Left cardiac atrium (tissue), 4 donors: ENCODE measurements at regions not wholly inside any gene's neighbourhood (a gene's known extent, or its start where the extent isn't known, plus 50 kb on each side); places are given as distances from the start of the nearest gene placed in this dataset.

ENCODE experiments used
- ATAC-seq, 2 donors: fragments of 200-7000 bp; cut with Tn5 transposase; one replicate each; pipeline ENCODE4 v1.9.1; 2020; ENCODE audit warnings: mild to moderate bottlenecking in 2 of 2, moderate library complexity in 2 of 2
- DNase-seq: peaks from one replicate; pipeline ENCODE4 v3.0.0-alpha.2; 2020
- intact Hi-C, 2 donors: fragments of 100-400 bp; cut with DNase I; formaldehyde crosslinking; loops; one replicate each; pipeline versions ENCODE4 v1.14.1 to v1.15.1; 2022 to 2023
- donor health status: DM: no; HTN: yes; CAD: no.
- donor health status: DM: no; HTN: yes; CAD: no; lungs with severe emphysema.
- donor health status: DM: yes; HTN: yes; CAD: no.
- donor health status: Dilated cardiomyopathy.

DNA sequence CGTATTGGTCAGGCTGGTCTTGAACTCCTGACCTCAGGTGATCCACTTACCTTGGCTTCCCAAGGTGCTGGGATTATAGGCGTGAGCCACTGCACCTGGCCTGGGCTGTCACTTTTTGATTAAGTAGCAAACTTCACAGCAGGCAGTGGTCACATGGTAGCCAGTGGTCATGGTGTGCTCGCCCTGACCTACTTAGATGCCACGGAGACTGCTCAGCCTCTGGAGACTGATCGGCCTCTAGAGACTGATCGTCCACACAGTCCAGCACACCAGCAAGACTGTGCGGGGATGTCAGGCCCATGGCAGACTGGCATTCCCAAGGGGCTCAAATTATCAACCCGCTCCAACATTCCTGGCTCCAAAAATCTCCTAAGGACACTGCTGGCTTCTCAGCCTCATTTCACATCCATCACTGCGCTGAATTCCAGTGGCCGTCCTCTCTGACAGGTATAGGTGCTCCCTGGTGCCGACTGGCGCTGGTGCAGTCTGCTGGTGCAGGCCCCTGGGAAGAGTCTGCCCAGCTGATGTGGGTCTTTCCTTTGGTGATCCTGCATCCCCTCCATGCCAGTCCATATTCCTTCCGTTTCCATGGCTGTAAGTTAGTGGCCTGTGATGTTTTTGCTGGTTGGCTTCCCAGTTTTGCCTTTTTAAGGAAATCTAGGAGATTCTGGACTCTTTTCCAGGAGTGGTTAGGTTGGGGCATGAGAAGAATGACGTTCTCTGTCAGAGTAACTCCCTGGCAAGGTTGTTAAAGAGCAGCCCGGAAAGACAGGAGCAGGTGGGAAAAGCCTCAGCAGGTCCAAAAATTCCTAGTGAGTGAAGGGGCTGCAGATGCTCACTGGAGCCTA is 374.5 kb upstream of the HS6ST1 start:
- DNase-seq, result no peak
- no peak for ATAC-seq
- intact Hi-C loops, result no loop called here

DNA sequence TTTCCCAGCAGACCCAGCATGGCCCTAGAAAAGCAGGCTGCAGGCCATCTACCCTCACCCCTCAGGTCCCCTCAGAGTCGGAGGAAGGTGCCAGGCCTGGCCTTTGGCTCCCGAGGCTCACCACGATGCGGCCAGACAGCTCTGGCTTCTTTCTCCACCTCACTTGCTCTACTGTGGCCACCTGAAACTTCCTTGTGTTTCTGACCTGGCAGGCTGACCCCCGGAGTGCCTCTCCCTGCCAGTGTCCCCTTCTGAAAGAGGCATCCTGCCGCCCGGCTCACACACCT is 375.0 kb upstream of the HS6ST1 start:
- ATAC-seq, result no peak
- intact Hi-C loops, result no loop called here
- DNase-seq, result no peak

DNA sequence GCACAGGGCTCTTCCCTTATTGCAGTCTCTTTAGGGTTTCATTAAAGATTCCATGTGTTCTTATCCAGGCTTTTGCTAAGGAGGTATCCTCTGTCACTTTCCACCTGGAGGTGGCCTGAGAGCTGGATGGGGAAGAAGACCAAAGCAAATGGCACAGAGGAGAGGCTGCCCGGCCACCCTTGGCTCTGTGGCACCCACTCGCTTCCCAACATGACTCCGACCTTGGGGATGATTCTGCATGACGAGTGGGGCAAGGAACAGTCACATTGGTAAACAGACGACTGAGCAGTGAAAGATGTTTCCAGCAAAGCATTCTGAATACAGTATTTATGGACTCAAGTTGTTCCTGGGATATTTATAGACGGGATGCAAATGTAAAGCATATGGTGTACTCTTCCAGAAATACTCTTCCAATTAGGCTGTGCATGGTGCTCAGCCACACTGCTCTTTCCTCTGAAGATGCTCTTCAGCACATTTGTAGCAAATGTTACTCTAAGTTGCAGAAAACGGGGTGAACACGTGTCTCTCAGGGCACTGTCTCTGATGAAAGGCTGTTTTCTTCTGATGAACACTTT is 377.1 kb upstream of the HS6ST1 start:
- intact Hi-C loops, result no loop called here
- no peak for DNase-seq

DNA sequence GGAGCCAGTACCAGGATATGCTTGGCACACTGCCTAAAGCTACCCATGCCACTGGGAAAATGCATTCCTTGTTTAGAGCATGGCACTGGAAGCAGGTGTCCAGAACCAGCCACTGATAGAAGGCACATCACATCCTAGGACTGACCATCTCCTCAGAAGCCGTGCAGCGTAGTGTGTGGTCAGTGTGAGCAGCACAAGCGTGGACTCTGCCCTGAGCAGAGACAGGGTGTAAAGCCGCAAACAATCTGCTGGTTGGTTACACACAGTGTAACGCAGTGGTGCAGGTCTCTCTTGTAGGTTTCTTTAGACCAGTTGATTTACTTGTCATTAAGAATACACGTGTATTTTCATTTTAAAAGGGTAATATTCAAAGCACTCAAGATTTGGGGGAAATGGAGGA is 377.8 kb upstream of the HS6ST1 start:
- ATAC-seq, result no peak
- intact Hi-C loops, result no loop called here
- no peak for DNase-seq

More for the DNA sequence above, 377.1 kb upstream of the HS6ST1 start:
- no peak for ATAC-seq

DNA sequence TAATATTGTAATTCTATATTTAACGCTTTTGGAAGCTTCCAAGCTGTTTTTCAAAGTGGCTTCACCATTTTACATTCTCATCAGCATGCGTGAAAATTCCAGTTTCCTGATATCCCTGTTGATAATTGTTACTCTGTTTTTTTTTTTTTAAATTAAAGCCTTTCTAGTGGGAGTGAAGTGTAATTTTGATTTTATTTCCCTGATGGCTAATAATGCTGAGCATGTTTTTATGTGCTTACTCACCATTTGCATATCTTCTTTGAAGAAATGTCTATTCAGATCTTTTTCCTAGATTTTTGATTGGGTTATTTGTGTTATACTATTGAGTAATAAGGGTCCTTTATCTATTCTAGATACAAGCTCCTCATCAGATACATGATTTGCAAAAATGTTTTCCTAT is 382.8 kb upstream of the HS6ST1 start:
- ATAC-seq (no peak), DNase-seq (no peak)
- intact Hi-C loops, result no loop called here

DNA sequence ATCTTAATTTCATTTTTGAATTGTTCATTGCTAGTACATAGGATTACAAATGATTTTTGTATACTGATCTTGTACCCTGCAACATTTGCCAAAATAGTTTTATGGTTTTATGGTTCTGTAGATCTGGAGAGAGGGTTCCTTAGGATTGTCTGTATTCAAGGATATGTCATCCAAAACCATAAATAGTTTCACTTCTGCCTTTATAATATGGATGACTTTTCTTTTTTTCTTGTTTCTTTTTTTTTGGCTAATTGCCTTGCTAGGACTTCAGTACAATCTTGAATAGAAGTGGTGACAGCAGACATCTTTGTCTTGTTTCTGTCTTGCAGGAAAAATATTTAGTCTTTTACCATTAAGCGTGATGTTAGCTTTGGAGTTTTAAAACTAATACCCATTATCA is 383.9 kb upstream of the HS6ST1 start:
- intact Hi-C loops, result no loop called here
- no peak for ATAC-seq

DNA sequence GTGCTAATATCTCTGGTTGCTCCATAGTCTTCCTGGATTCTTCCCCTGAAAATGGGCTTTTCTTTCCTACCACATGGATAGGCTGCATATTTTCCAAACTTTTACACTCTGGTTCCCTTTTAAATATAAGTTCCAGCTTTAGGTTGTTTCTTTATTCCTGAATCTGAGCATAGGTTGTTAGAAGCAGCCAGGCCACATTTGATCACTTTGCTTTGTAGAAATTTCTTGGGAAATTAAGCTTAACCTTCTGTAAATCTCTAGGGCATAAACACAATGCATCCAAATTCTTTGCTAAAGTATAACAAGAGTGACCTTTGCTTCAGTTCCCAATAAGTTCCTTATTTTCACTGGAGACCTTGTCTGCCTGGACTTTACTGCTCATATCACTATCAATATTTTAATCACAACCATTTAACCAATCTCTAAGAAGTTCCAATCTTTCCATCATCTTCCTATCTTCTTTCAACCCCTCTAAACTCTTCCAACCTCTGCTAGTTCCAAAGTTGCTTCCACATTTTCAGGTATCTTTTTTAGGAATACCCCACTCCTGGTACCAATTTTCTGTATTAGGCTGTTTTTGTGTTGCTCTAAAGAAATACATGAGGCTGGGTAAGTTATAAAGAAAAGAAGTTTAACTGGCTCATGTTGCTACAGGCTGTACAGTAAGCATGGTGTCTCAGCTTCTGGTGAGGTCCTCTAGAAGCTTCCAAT is 389.6 kb upstream of the HS6ST1 start:
- intact Hi-C loops, result no loop called here
- DNase-seq, result no peak
- ATAC-seq, result no peak

More for the DNA sequence above, 383.9 kb upstream of the HS6ST1 start:
- no peak for DNase-seq

DNA sequence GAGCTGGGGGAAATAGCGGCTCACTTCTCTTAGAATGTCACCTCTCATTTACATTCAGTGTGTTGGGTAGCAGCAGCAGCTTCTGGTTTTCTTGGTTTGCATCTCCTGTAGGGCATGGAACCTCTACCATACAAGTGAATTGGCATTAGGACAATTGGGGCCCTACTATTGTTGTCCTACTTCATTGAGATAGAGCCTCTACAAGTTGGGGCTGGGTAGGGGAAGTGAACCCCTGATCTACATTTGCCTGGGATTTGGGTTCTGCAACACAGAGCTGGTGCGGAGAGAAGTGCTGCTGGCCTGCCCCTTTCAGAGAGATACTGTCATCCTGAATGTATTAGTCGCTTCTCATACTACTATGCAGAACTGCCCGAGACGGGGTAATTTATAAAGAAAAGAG is 391.6 kb upstream of the HS6ST1 start:
- no peak for ATAC-seq
- DNase-seq, result no peak

DNA sequence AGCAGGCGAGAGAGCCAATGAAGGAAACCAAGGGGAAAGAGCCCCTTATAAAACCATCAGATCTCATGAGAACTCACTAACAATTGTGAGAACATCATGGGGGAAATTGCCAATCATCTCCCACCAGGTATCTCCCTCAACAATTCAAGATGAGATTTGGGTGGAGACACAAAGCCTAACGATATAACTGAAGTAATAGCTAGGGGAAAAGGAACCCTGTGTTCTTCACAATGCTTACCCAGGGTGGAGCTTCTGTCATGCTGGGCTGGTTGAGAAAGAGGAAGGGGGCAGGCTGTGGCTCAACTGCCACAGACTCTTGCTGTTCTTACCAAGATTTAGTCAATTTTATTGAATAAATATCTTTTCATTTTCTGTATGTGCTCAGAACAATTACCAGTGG is 392.1 kb upstream of the HS6ST1 start:
- ATAC-seq (no peak), DNase-seq (no peak)
- intact Hi-C loops, result no loop called here

More for the DNA sequence above, 391.6 kb upstream of the HS6ST1 start:
- intact Hi-C loops, result no loop called here

DNA sequence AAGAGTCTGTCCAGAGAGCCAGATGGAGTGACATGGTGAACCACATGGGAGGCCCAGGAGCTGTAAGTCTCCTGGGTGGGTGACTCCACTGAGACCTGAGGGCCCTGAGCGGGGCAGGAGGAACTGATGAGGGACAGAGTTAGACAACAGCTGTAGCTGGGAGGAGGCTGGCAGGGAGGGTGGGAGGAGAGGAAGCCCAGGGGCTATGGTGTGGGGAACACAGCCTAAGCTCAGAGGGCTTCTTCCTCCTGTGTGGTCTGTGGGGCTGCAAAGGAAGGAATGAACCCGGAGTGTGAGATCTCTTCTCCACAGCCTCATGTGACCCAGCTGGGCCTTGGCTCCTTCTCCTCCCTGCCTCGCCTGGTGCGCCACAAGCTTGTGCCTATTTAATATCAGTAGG is 395.6 kb upstream of the HS6ST1 start:
- intact Hi-C loops, result no loop called here
- ATAC-seq, result peak; percentile 29 to 55
- DNase-seq, result no peak

DNA sequence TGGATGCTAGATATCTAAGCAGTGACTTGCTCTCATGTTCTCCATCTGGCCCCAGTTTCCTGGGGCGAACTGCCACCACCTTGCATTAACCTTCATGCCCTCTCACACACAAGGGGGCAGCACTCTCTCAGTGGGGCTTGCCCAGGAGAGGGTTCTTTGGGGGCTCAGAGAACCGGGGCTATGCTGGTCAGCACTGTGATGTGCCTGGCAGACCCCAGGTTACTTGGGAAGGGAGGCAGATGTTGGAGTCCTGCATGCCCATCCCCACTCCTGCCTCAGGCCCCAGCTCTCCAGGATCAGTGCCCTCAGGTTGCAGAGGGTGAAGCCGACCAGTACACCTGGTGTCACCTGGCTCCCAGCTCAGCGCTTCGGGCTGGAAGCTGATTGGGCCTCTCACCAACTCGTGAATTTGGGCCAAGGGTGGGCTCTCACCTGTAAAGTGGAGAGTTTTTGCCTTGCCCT is 396.2 kb upstream of the HS6ST1 start:
- ATAC-seq (no peak), DNase-seq (no peak)
- intact Hi-C loops, result no loop called here

DNA sequence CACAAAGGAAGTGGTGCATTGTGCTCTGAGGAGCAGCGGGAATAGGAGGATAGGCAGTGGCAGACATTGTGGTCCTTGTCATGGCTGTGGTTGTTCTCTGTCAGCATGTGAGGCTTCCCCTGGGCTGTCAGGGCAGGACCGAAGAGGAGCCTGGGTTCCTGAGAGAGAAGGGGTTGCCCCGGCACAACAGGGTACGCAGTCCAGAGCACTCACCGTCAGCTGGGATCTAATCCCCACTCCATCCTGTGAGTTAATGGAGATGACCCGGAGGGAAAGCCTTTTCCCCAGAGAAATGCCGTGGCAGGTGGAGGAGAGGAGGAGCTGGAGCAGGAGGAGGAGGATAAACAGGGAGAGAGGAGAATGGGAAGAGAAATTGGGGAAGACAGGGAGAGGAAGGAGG is 396.7 kb upstream of the HS6ST1 start:
- ATAC-seq, result no peak
- no peak for DNase-seq
- intact Hi-C loops, result no loop called here

DNA sequence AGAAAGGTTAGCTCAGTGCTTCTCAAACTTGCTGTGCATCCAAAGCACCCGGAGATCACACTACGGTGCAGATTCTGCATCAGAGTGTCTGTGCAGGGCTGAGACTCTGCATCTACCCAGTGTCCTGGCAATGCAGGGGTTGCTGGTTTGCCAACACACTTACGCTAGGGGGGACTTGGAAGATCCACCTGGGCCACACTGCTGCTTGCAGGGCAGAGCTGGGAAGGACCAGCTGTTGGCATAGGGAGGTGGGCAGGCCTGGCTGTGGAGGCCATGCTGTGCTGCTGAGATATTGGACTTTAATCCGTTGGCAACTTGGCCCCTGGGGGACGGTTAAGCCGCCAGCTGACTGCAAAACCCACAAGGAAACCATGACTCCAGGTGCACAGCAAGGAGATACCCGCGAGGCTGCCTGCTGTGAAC is 397.6 kb upstream of the HS6ST1 start:
- ATAC-seq (no peak), DNase-seq (no peak)
- intact Hi-C loops, result no loop called here

DNA sequence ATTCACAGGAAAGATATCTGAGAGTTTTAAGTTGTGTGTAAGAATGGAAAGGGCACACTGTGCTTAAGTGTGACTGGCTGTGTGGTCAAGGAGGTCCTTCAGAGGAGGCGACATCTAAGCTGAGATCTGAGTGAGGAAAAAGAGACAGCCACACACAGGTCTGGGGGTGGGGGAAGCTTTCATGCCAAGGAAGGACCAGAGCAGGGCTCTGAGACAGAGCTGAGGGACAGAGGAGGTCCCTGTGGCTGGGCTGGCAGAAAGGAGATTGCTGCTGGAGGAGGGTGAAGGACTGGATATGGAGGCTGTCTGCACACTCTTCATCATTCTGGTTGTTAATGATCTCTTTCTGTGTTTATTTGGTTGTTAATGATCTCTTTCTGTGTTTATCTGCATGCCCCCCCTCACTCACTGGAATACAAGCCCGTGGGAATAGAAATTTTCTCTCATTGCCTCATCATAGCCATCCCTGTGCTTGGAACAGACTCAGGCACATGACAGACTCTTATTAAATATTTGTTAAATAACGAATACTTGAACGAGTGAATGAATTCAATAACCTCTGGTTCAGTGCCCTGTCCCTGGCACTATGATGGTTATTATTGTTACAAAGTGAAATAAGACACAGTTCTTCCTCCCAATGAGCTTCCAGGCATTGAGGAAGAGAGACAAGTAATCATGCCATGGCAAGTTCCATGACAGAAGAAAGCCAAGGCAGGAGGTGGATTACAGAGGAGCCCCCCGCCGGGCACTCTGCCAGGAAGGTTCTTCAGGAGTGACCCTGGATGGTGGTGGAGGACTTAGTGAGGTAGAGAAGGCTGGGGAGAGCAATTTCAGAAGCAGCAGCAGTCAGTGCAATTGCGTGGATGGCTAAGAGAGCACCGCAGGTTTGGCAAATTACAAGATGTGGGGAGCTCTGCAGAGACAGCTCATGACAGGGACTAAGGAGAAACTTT is 399.4 kb upstream of the HS6ST1 start:
- intact Hi-C loops, result no loop called here
- no peak for ATAC-seq
- DNase-seq, result no peak

DNA sequence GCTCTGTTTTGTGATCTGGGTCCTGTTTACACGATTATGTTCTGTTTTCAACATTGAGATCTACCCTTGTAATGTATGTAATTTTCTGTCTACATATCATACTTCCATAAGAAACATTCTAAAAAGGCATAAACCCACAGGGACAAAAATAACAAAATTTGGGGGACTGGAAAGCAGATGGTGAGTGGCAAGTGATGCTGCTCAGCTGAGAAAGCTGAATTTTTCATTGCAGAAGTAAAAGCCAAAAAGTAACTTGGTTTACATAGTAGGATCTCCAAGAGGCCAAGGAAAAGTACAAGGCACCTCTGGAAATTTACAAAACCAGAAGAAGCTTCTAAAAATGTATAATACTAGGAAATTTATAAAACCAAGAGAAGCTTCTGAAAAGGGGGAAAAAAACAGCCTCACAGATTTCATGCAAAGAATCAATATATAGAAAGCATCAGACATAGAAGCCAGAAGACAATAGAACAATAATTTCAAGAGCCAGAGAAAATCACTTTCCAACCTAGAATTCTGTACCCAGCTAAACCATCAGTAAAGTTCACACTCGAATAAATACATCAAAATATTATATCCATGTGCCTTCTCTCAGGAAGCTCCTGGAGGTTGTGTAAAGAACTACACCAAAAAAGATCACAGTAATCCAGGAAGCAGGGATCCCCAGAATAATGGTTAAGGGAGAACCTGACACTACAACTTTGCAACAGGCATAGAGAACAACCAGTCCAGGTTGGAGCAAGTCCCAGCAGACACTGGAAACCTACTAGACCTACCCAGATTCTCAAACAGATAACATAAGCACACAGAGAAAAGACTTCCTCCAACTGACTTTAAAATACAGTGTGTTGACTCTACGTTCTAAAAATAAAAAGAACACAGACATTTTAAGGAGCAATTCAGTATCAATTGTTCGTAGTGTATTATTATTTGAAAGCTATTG is 401.7 kb upstream of the HS6ST1 start:
- DNase-seq, result no peak
- intact Hi-C loops, result no loop called here
- no peak for ATAC-seq

DNA sequence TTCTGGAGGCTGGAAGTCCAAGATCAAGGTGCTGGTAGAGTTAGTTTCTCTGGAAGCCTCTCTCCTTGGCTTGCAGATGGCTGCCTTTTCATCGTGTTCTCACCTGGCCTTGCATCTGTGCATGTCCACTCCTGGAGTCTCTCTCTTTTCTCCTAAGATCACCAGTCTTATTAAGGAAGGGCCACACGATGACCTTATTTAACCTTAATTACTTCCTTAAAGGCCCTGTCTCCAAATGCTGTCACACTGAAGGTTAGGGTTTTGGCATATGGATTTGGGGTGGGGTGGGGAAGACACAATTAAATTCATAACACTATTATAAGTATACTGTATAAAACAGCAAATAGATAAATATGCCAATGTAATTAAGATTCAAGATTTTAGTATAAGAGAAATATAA is 402.4 kb upstream of the HS6ST1 start:
- intact Hi-C loops, result no loop called here
- DNase-seq, result no peak
- no peak for ATAC-seq

DNA sequence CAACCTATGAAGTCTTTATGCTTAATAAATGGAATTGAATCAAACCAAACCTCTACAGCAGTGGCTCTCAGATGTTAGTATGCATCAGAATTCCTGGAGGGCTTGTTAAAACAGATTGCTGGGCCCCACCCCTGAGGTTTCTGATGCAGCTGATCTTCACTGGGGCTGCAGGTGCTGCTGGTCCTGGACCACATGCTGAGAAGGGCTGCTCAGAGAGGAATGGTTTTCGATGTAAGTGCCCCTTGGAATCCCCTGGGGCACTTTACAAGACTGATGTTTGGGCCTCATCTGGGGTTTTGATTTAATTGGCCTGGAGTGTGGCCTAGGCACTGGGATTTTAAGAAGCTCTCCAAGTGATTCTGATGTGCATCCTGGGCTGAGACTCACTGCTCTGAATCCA is 403.8 kb upstream of the HS6ST1 start:
- ATAC-seq (no peak), DNase-seq (no peak)
- intact Hi-C loops, result no loop called here

DNA sequence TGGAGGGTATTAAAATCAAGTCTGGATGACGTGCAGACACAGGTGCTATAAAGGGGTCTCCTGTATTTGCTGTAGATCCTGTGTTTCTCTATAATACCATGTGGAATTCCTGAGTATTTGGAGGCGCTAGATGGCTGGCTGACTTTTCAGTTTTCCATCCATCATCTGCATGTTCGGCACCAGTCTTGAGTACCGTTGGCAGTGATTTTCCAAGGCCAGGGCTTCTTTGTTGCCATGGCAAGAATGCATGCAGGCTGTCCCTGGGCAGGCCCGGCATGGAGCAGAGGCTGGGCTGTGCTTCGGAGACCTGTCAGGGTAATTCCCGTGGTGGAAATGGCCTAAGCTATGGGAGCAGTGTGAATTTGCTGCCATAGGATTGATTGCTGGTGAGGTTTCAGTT is 405.9 kb upstream of the HS6ST1 start:
- intact Hi-C loops, result no loop called here
- ATAC-seq (no peak), DNase-seq (no peak)
